IMR-90 (cell line): ENCODE measurements at regions not wholly inside any gene's neighbourhood (a gene's known extent, or its start where the extent isn't known, plus 50 kb on each side); places are given as distances from the start of the nearest gene placed in this dataset.

Experiments used
- ATAC-seq: fragments of 200-7000 bp; cut with Tn5 transposase; 2 replicates; pipeline ENCODE4 v1.9.1; 2020; ENCODE audit warnings: low read depth, mild to moderate bottlenecking, moderate library complexity
- BruUV-seq: library from RNA; stranded (reverse); fragments of 400-500 nt; replicated peaks from 2 replicates; lab custom pipeline; 2021; lab: Mats Ljungman, UMichigan
- CTCF ChIA-PET: fragments of 300-600 bp; formaldehyde crosslinking; extraction: SDS; loops from one replicate; lab custom pipeline; 2021; ENCODE audit warnings: antibody characterized with exemption; lab: Yijun Ruan, JAX
- POLR2A ChIA-PET: fragments of 300-600 bp; sonication (Branson Sonifier 250); formaldehyde crosslinking; loops from one replicate; lab custom pipeline; 2022; ENCODE audit warnings: antibody characterized with exemption; ENCODE audit not compliant: unreplicated experiment; lab: Charles Lee
- DNase-seq: peaks from one replicate; pipeline ENCODE4 v3.0.0; 2013
- H2AFZ ChIP-seq: replicated peaks from 2 replicates; pipeline ENCODE3; 2013; ENCODE audit warnings: low read length, mild to moderate bottlenecking; ENCODE audit not compliant: poor library complexity
- H2AK5ac ChIP-seq: 2 replicates; pipeline ENCODE4 v1.6.1; 2013; ENCODE audit warnings: low read depth, low read length, inconsistent platforms
- H2AK9ac ChIP-seq: replicated peaks from 2 replicates; pipeline ENCODE3; 2013; ENCODE audit warnings: mild to moderate bottlenecking, low read depth, low read length, moderate library complexity; ENCODE audit not compliant: poor library complexity
- H2BK120ac ChIP-seq: 2 replicates; pipeline ENCODE4 v1.6.1; 2013; ENCODE audit warnings: low read depth, low read length, inconsistent platforms
- H2BK15ac ChIP-seq: 3 replicates; pipeline ENCODE4 v1.6.1; 2013; ENCODE audit warnings: low read depth, low read length, inconsistent platforms
- H2BK20ac ChIP-seq: 2 replicates; pipeline ENCODE4 v1.6.1; 2013; ENCODE audit warnings: low read depth, mild to moderate bottlenecking, inconsistent platforms, low read length, moderate library complexity
- H2BK5ac ChIP-seq: 2 replicates; pipeline ENCODE4 v1.6.1; 2013; ENCODE audit warnings: mild to moderate bottlenecking, low read depth, low read length, inconsistent platforms; ENCODE audit not compliant: poor library complexity, severe bottlenecking
- H3K14ac ChIP-seq: replicated peaks from 2 replicates; pipeline ENCODE4 v1.6.1; 2013; ENCODE audit warnings: low read depth, low read length, inconsistent platforms
- H3K18ac ChIP-seq: 2 replicates; pipeline ENCODE4 v1.6.1; 2013; ENCODE audit warnings: low read depth, low read length, control low read depth
- H3K23ac ChIP-seq: 2 replicates; pipeline ENCODE4 v1.6.1; 2013; ENCODE audit warnings: low read depth, low read length, inconsistent platforms
- H3K27ac ChIP-seq: 2 replicates; pipeline ENCODE4 v1.5.1; 2013; ENCODE audit warnings: mild to moderate bottlenecking, control low read depth, low read length; ENCODE audit not compliant: insufficient read depth
- H3K27me3 ChIP-seq: 2 replicates; pipeline ENCODE4 v1.6.1; 2013; ENCODE audit warnings: low read length; ENCODE audit not compliant: control insufficient read depth, insufficient read depth
- H3K36me3 ChIP-seq: 2 replicates; pipeline ENCODE4 v1.6.1; 2013; ENCODE audit warnings: low read length, mixed read lengths; ENCODE audit not compliant: control insufficient read depth, insufficient read depth
- H3K4ac ChIP-seq: 2 replicates; pipeline ENCODE4 v1.6.1; 2013; ENCODE audit warnings: low read depth, low read length, inconsistent platforms
- H3K4me1 ChIP-seq: 2 replicates; pipeline ENCODE4 v1.6.1; 2013; ENCODE audit warnings: low read length, mixed read lengths; ENCODE audit not compliant: control insufficient read depth, insufficient read depth
- H3K4me2 ChIP-seq: 2 replicates; pipeline ENCODE4 v1.6.1; 2013; ENCODE audit warnings: low read depth, mild to moderate bottlenecking, control low read depth, low read length, moderate library complexity
- H3K4me3 ChIP-seq: 2 replicates; pipeline ENCODE4 v1.5.1; 2013; ENCODE audit warnings: low read depth, mild to moderate bottlenecking, control low read depth, low read length, moderate library complexity; ENCODE audit not compliant: insufficient read depth
- H3K56ac ChIP-seq: 2 replicates; pipeline ENCODE4 v1.6.1; 2013; ENCODE audit warnings: low read length, inconsistent platforms; ENCODE audit not compliant: insufficient read depth; ENCODE audit errors: extremely low read depth
- H3K79me1 ChIP-seq, 2 experiments: 2 replicates each; pipeline ENCODE4 v1.6.1; 2013; ENCODE audit warnings: low read length in 2 of 2, inconsistent platforms in 1 of 2, low read depth in 1 of 2
- H3K9ac ChIP-seq: 2 replicates; pipeline ENCODE4 v1.6.1; 2013; ENCODE audit warnings: low read depth, low read length, control low read depth
- H3K9me1 ChIP-seq: 2 replicates; pipeline ENCODE4 v1.6.1; 2013; ENCODE audit warnings: low read length, inconsistent platforms; ENCODE audit not compliant: insufficient read depth
- H3K9me3 ChIP-seq: 2 replicates; pipeline ENCODE4 v1.6.1; 2013; ENCODE audit warnings: low read length; ENCODE audit not compliant: control insufficient read depth, insufficient read depth
- H4K20me1 ChIP-seq: 2 replicates; pipeline ENCODE4 v1.6.1; 2013; ENCODE audit warnings: low read length, inconsistent platforms; ENCODE audit not compliant: insufficient read depth
- H4K5ac ChIP-seq: 2 replicates; pipeline ENCODE4 v1.6.1; 2013; ENCODE audit warnings: mild to moderate bottlenecking, low read depth, low read length, control low read depth
- H4K8ac ChIP-seq, 2 experiments: 2 replicates each; pipeline ENCODE4 v1.6.1; 2013; ENCODE audit warnings: low read depth in 2 of 2, low read length in 2 of 2, control low read depth in 1 of 2, inconsistent platforms in 1 of 2
- H4K91ac ChIP-seq: 2 replicates; pipeline ENCODE4 v1.6.1; 2013; ENCODE audit warnings: low read depth, low read length, inconsistent platforms; ENCODE audit not compliant: insufficient read depth
- BHLHE40 ChIP-seq: fragments of 150-350 bp; IDR thresholded peaks from 2 replicates; pipeline ENCODE4 v1.6.1; 2016; ENCODE audit warnings: mild to moderate bottlenecking, low read depth, low read length
- CEBPB ChIP-seq: IDR thresholded peaks from 2 replicates; pipeline ENCODE4 v1.6.1; 2012; ENCODE audit warnings: low read depth, low read length, improper control_type of control experiment
- CHD1 ChIP-seq: IDR thresholded peaks from 2 replicates; pipeline ENCODE4 v1.6.1; 2012; ENCODE audit warnings: low read depth, low read length, improper control_type of control experiment
- CTCF ChIP-seq: conservative IDR thresholded peaks from 2 replicates; pipeline ENCODE4 v1.5.1; 2012; ENCODE audit warnings: mild to moderate bottlenecking, low read depth, low read length, improper control_type of control experiment
- ELK1 ChIP-seq: fragments of 150-350 bp; IDR thresholded peaks from 2 replicates; pipeline ENCODE4 v1.6.1; 2016; ENCODE audit warnings: low read depth, mild to moderate bottlenecking, low read length, moderate library complexity, borderline replicate concordance
- MAZ ChIP-seq: IDR thresholded peaks from 2 replicates; pipeline ENCODE4 v1.6.1; 2012; ENCODE audit warnings: low read depth, mild to moderate bottlenecking, low read length, improper control_type of control experiment, moderate library complexity, borderline replicate concordance
- MXI1 ChIP-seq: IDR thresholded peaks from 2 replicates; pipeline ENCODE4 v1.6.1; 2012; ENCODE audit warnings: low read depth, mild to moderate bottlenecking, low read length, moderate library complexity, borderline replicate concordance
- NFE2L2 ChIP-seq: fragments of 150-350 bp; IDR thresholded peaks from 2 replicates; pipeline ENCODE4 v1.6.1; 2016; ENCODE audit warnings: low read depth, mild to moderate bottlenecking, low read length
- RCOR1 ChIP-seq: IDR thresholded peaks from 2 replicates; pipeline ENCODE4 v1.6.1; 2012; ENCODE audit warnings: mild to moderate bottlenecking, low read length, improper control_type of control experiment; ENCODE audit not compliant: insufficient replicate concordance
- SMC3 ChIP-seq: fragments of 150-350 bp; IDR thresholded peaks from 2 replicates; pipeline ENCODE4 v1.6.1; 2016; ENCODE audit warnings: low read depth, mild to moderate bottlenecking, antibody characterized with exemption, low read length, moderate library complexity
- WGBS, 2 experiments: methylation state at CpG; one replicate each; pipeline versions ENCODE4 v1.1.5 to v1.1.7; 2013; ENCODE audit warnings: missing lambda C conversion rate in 2 of 2; ENCODE audit not compliant: insufficient read length in 1 of 2; ENCODE audit errors: extremely low coverage in 2 of 2; 5-methylcytosine and 5-hydroxymethylcytosine counted together
- dilution Hi-C: fragments of 300-500 bp; cut with HindIII; formaldehyde crosslinking; loops from one replicate; pipeline ENCODE4 v1.14.3; 2018; ENCODE audit warnings: low sequenced_read_pairs; ENCODE audit not compliant: unreplicated experiment
- in situ Hi-C: fragments of 300-500 bp; cut with MboI; formaldehyde crosslinking; loops from 3 replicates; pipeline ENCODE4 v1.14.3; 2019; ENCODE audit warnings: low sequenced_read_pairs, inconsistent platforms, mixed read lengths
- intact Hi-C: fragments of 100-400 bp; cut with micrococcal nuclease; formaldehyde crosslinking; loops from 2 replicates; pipeline ENCODE4 v1.10.0; 2022

- no peak overlapping the region for H4K91ac ChIP-seq
- H3K18ac ChIP-seq, result no peak overlapping the region
- no peak overlapping the region for H3K56ac ChIP-seq
- ATAC-seq (no peak), DNase-seq (no peak)
- H4K20me1 ChIP-seq, result no peaks in the 10 kb centered on the region
- POLR2A ChIA-PET, result no interaction called here
- no peak overlapping the region for H2BK120ac ChIP-seq
- TF ChIP-seq MAZ (no peak), BHLHE40 (no peak), CTCF (no peak), ELK1 (no peak), CEBPB (no peak), RCOR1 (no peak), MXI1 (no peak), CHD1 (no peak), SMC3 (no peak), NFE2L2 (no peak)
- H3K23ac ChIP-seq, result no peak overlapping the region
- peaks cover 25% of the 10 kb centered on the region for H3K9me3 ChIP-seq
- H2AK9ac ChIP-seq, result no peak overlapping the region
- H3K36me3 ChIP-seq, result no peaks in the 10 kb centered on the region
- H2AFZ ChIP-seq, result no peak overlapping the region
- no peak overlapping the region for H3K27ac ChIP-seq
- no peak overlapping the region for H3K4me2 ChIP-seq
- no peak overlapping the region for H3K4me3 ChIP-seq
- H3K9me1 ChIP-seq, result no peaks in the 10 kb centered on the region
- H3K4me1 ChIP-seq, result no peaks in the 10 kb centered on the region
- CTCF ChIA-PET, result no interaction called here
- no peaks in the 10 kb centered on the region for H3K79me1 ChIP-seq
- no peak overlapping the region for H3K9ac ChIP-seq
- dilution Hi-C loops, result no loop called here
- no peak overlapping the region for H2AK5ac ChIP-seq
- BruUV-seq, result no TSS peak
- in situ Hi-C loops, result no loop called here
- no peak overlapping the region for H3K14ac ChIP-seq
- intact Hi-C loops, result no loop called here
- H4K8ac ChIP-seq, result no peak overlapping the region
- no peak overlapping the region for H2BK20ac ChIP-seq
- H3K4ac ChIP-seq, result no peak overlapping the region
- H2BK15ac ChIP-seq, result no peak overlapping the region
- H4K5ac ChIP-seq, result no peak overlapping the region
- no peak overlapping the region for H2BK5ac ChIP-seq
- H3K27me3 ChIP-seq, result no peaks in the 10 kb centered on the region
- WGBS, 2 experiments, result 75% methylated on average over 6 of the region's 15 CpGs; no CpG with 5 or more reads in 1 of the 2 experiments
Observed at GRCh38 chr18:78878335-78878734, 101.3 kb upstream of the SALL3 start.
